HG03457 (cell line): ENCODE measurements at regions not wholly inside any gene's neighbourhood (a gene's known extent, or its start where the extent isn't known, plus 50 kb on each side); places are given as distances from the start of the nearest gene placed in this dataset.

Experiments
- ATAC-seq: cut with Tn5 transposase; IDR thresholded peaks from one replicate; pipeline ENCODE4 v1.9.1; 2021; ENCODE audit warnings: moderate number of reproducible peaks; ENCODE audit not compliant: unreplicated experiment

GRCh38 chr5:73267766-73268435 lies 94.9 kb downstream of the TMEM174 start:
- no peak for ATAC-seq

- no peak for ATAC-seq
Observed at GRCh38 chr5:73266925-73267765, 94.2 kb downstream of the TMEM174 start.

GRCh38 chr5:73266176-73266738 lies 93.3 kb downstream of the TMEM174 start:
- no peak for ATAC-seq

GRCh38 chr5:73265641-73266040 lies 92.6 kb downstream of the TMEM174 start:
- no peak for ATAC-seq

GRCh38 chr5:73264631-73265030 lies 91.6 kb downstream of the TMEM174 start:
- no peak for ATAC-seq

GRCh38 chr5:73263001-73263710 lies 90.2 kb downstream of the TMEM174 start:
- ATAC-seq = no peak

- ATAC-seq = no peak
Observed at GRCh38 chr5:73256862-73257261, 83.9 kb downstream of the TMEM174 start.

GRCh38 chr5:73256462-73256861 lies 83.5 kb downstream of the TMEM174 start:
- no peak for ATAC-seq

- no peak for ATAC-seq
Observed at GRCh38 chr5:73256012-73256411, 83.0 kb downstream of the TMEM174 start.

- no peak for ATAC-seq
Observed at GRCh38 chr5:73254642-73255041, 81.6 kb downstream of the TMEM174 start.

- ATAC-seq = no peak
Observed at GRCh38 chr5:73253047-73253660, 80.2 kb downstream of the TMEM174 start.

GRCh38 chr5:73250645-73251044 lies 77.7 kb downstream of the TMEM174 start:
- no peak for ATAC-seq

- ATAC-seq = no peak
Observed at GRCh38 chr5:73242735-73243134, 69.7 kb downstream of the TMEM174 start.

- no peak for ATAC-seq
Observed at GRCh38 chr5:73238873-73239272, 65.9 kb downstream of the TMEM174 start.

- ATAC-seq = no peak
Observed at GRCh38 chr5:73236541-73237128, 63.6 kb downstream of the TMEM174 start.

GRCh38 chr5:73234204-73234555 lies 61.2 kb downstream of the TMEM174 start:
- ATAC-seq = no peak

- ATAC-seq = no peak
Observed at GRCh38 chr5:73233461-73234203, 60.6 kb downstream of the TMEM174 start.

GRCh38 chr5:73233053-73233460 lies 60.1 kb downstream of the TMEM174 start:
- no peak for ATAC-seq

GRCh38 chr5:73232266-73233041 lies 59.5 kb downstream of the TMEM174 start:
- no peak for ATAC-seq
